Liver (tissue), 8 donors: ENCODE measurements at regions not wholly inside any gene's neighbourhood (a gene's known extent, or its start where the extent isn't known, plus 50 kb on each side); places are given as distances from the start of the nearest gene placed in this dataset.
"Not testable (repeated sequence)": the region's sequence is repeated elsewhere in the genome, so short reads cannot be mapped to it uniquely, and the experiment has no call there.

Experiments used
- DNase-seq: peaks from one replicate; pipeline ENCODE4 v3.0.0-alpha.2; 2017; ENCODE audit warnings: low spot score
- H3K27ac ChIP-seq, 2 donors: one replicate each; pipeline ENCODE4 v1.7.0; 2013; ENCODE audit warnings: inconsistent platforms in 2 of 2, low read length in 2 of 2, control low read depth in 1 of 2, low read depth in 1 of 2, mild to moderate bottlenecking in 1 of 2
- H3K27me3 ChIP-seq, 4 donors: one replicate each; pipeline versions ENCODE4 v1.6.1 to v1.7.0; 2013; ENCODE audit warnings: low read length in 3 of 4, inconsistent platforms in 1 of 4, mild to moderate bottlenecking in 1 of 4, moderate library complexity in 1 of 4; ENCODE audit not compliant: control insufficient read depth in 4 of 4, insufficient read depth in 4 of 4
- H3K36me3 ChIP-seq, 4 donors: one replicate each; pipeline versions ENCODE4 v1.6.1 to v1.7.0; 2013; ENCODE audit warnings: low read length in 3 of 4, mild to moderate bottlenecking in 3 of 4, low read depth in 1 of 4, moderate library complexity in 1 of 4; ENCODE audit not compliant: control insufficient read depth in 4 of 4, insufficient read depth in 3 of 4
- H3K4me1 ChIP-seq, 4 donors: one replicate each; pipeline versions ENCODE4 v1.6.1 to v1.7.0; 2013; ENCODE audit warnings: low read length in 3 of 4, mild to moderate bottlenecking in 3 of 4, moderate library complexity in 1 of 4; ENCODE audit not compliant: control insufficient read depth in 4 of 4, insufficient read depth in 4 of 4
- H3K4me3 ChIP-seq, 3 donors: one replicate each; pipeline versions ENCODE4 v1.6.1 to v1.7.0; 2013; ENCODE audit warnings: low read length in 3 of 3, control low read depth in 1 of 3, low read depth in 1 of 3, mild to moderate bottlenecking in 1 of 3
- H3K9ac ChIP-seq, 2 donors: one replicate each; pipeline ENCODE4 v1.7.0; 2013; ENCODE audit warnings: low read length in 2 of 2, mild to moderate bottlenecking in 2 of 2, moderate library complexity in 2 of 2, control low read depth in 1 of 2, low read depth in 1 of 2
- H3K9me3 ChIP-seq, 4 donors: one replicate each; pipeline versions ENCODE4 v1.6.1 to v1.7.0; 2013; ENCODE audit warnings: low read length in 3 of 4; ENCODE audit not compliant: control insufficient read depth in 4 of 4
- ATF3 ChIP-seq: IDR thresholded peaks from 2 replicates; pipeline ENCODE4 v1.6.1; 2016; ENCODE audit warnings: antibody characterized with exemption
- CTCF ChIP-seq: fragments of 150-350 bp; IDR thresholded peaks from 2 replicates; pipeline ENCODE4 v1.5.1; 2017; ENCODE audit warnings: improper control_type of control experiment, low read depth, low read length; ENCODE audit not compliant: missing input control
- EGR1 ChIP-seq, 2 donors: IDR thresholded peaks; 2 replicates each; pipeline ENCODE4 v1.6.1; 2016 to 2018; ENCODE audit warnings: antibody characterized with exemption in 2 of 2, low read depth in 2 of 2
- FOXA1 ChIP-seq: IDR thresholded peaks from 2 replicates; pipeline ENCODE4 v1.6.1; 2016; ENCODE audit warnings: antibody characterized with exemption
- GABPA ChIP-seq, 2 donors: IDR thresholded peaks in 1 of 2; conservative IDR thresholded peaks in 1 of 2; 2 replicates each; pipeline ENCODE4 v1.6.1; 2016; ENCODE audit warnings: antibody characterized with exemption in 2 of 2, mild to moderate bottlenecking in 1 of 2, moderate library complexity in 1 of 2
- HNF4A ChIP-seq, 2 donors: conservative IDR thresholded peaks; 2 replicates each; pipeline ENCODE4 v1.6.1; 2016; ENCODE audit warnings: antibody characterized with exemption in 2 of 2, mild to moderate bottlenecking in 2 of 2
- HNF4G ChIP-seq: IDR thresholded peaks from 2 replicates; pipeline ENCODE4 v1.6.1; 2016; ENCODE audit warnings: antibody characterized with exemption
- NR2F2 ChIP-seq: IDR thresholded peaks from 2 replicates; pipeline ENCODE4 v1.6.1; 2016; ENCODE audit warnings: antibody characterized with exemption
- RAD21 ChIP-seq, 2 donors: IDR thresholded peaks; 2 replicates each; pipeline ENCODE4 v1.6.1; 2016; ENCODE audit warnings: antibody characterized with exemption in 2 of 2, mild to moderate bottlenecking in 2 of 2
- REST ChIP-seq: IDR thresholded peaks from 2 replicates; pipeline ENCODE4 v1.6.1; 2016; ENCODE audit warnings: antibody characterized with exemption, mild to moderate bottlenecking
- RXRA ChIP-seq, 2 donors: IDR thresholded peaks; 2 replicates each; pipeline ENCODE4 v1.6.1; 2017 to 2018; ENCODE audit warnings: antibody characterized with exemption in 2 of 2, mild to moderate bottlenecking in 1 of 2
- TAF1 ChIP-seq: conservative IDR thresholded peaks from 2 replicates; pipeline ENCODE4 v1.6.1; 2016; ENCODE audit warnings: antibody characterized with exemption, mild to moderate bottlenecking
- YY1 ChIP-seq: IDR thresholded peaks from 2 replicates; pipeline ENCODE4 v1.6.1; 2016; ENCODE audit warnings: antibody characterized with exemption, mild to moderate bottlenecking
- WGBS: extraction: QIAGEN DNeasy Blood & Tissue Kit; methylation state at CpG from one replicate; pipeline ENCODE4 v1.1.7; 2013; 5-methylcytosine and 5-hydroxymethylcytosine counted together
- donor health status: healthy.
- donor health status: healthy.
- donor health status: healthy.
- donor health status: healthy.
- donor health status: healthy.

- H3K27me3 ChIP-seq, H3K27ac ChIP-seq, DNase-seq, H3K9me3 ChIP-seq, H3K4me3 ChIP-seq, H3K9ac ChIP-seq, H3K4me1 ChIP-seq, H3K36me3 ChIP-seq: not testable (repeated sequence)
- 65% methylated on average over 2 of the region's 2 CpGs for WGBS
- TF ChIP-seq RXRA (IDR thresholded peaks at IDR 0.05), result peak in 1 of 2 donors; percentile 63
Observed at GRCh38 chr5:34378498-34378897, 277.6 kb upstream of the RAI14 start.

- H3K27me3 ChIP-seq, H3K9me3 ChIP-seq, H3K4me3 ChIP-seq, H3K4me1 ChIP-seq, DNase-seq, H3K27ac ChIP-seq, H3K9ac ChIP-seq, H3K36me3 ChIP-seq: not testable (repeated sequence)
- WGBS, result 43% methylated on average over 3 of the region's 3 CpGs
Observed at GRCh38 chr5:34388754-34389153, 267.4 kb upstream of the RAI14 start.

GRCh38 chr5:34409373-34409772 lies 246.8 kb upstream of the RAI14 start:
- Histone ChIP-seq H3K9ac (no peak overlapping the region), H3K4me3 (no peak overlapping the region), H3K27me3 (no peaks in the 10 kb centered on the region), H3K36me3 (no peaks in the 10 kb centered on the region), H3K27ac (no peak overlapping the region), H3K9me3 (peaks cover 0 to 1% (median 0%) of the 10 kb centered on the region in 4 donors), H3K4me1 (no peaks in the 10 kb centered on the region)
- TF ChIP-seq RXRA (IDR thresholded peaks at IDR 0.05), result no peak
- no peak for TF ChIP-seq HNF4A (conservative IDR thresholded peaks at IDR 0.05)
- no peak for TF ChIP-seq CTCF
- TF ChIP-seq YY1, result no peak
- TF ChIP-seq ATF3, result no peak
- no peak for TF ChIP-seq GABPA (IDR thresholded peaks at IDR 0.05 in 1 of 2, conservative IDR thresholded peaks at IDR 0.05 in 1 of 2)
- TF ChIP-seq FOXA1, result no peak
- DNase-seq, result no peak

GRCh38 chr5:34410411-34411139 lies 245.6 kb upstream of the RAI14 start:
- Histone ChIP-seq H3K27ac (no peak overlapping the region), H3K9ac (no peak overlapping the region), H3K36me3 (no peaks in the 10 kb centered on the region), H3K9me3 (peaks cover 0 to 1% (median 0%) of the 10 kb centered on the region in 4 donors), H3K4me3 (no peak overlapping the region), H3K27me3 (no peaks in the 10 kb centered on the region), H3K4me1 (no peaks in the 10 kb centered on the region)
- 77% methylated on average over 2 of the region's 2 CpGs for WGBS
- DNase-seq, result no peak
- no peak for TF ChIP-seq NR2F2
- TF ChIP-seq REST, result no peak
- no peak for TF ChIP-seq EGR1 (IDR thresholded peaks at IDR 0.05; ENCODE audit: low read depth in 2 of 2)
- no peak for TF ChIP-seq ATF3
- TF ChIP-seq FOXA1, result no peak
- no peak for TF ChIP-seq CTCF
- no peak for TF ChIP-seq HNF4G
- no peak for TF ChIP-seq RAD21 (IDR thresholded peaks at IDR 0.05)
- no peak for TF ChIP-seq TAF1
- TF ChIP-seq HNF4A (conservative IDR thresholded peaks at IDR 0.05), result no peak
- no peak for TF ChIP-seq RXRA (IDR thresholded peaks at IDR 0.05)
